Activated T-helper 1 cell treated with anti-CD3 and anti-CD28 coated beads, Interleukin-12 subunit alpha, Interleukin-12 subunit beta, Interleukin-2, Interleukin-4 antibody, amounts not matched to agents 30 ng/mL and 10 ng/mL and 1 ng/mL, durations not matched to agents 14 hours and 24 hours and 36 hours (primary cell): ENCODE measurements at regions not wholly inside any gene's neighbourhood (a gene's known extent, or its start where the extent isn't known, plus 50 kb on each side); places are given as distances from the start of the nearest gene placed in this dataset.
A peak's percentile ranks its signal among the peaks of the same experiment; 100 is the strongest.

ENCODE experiments used
- DNase-seq: peaks from one replicate; pipeline ENCODE4 v3.0.0; 2021; ENCODE audit warnings: low spot score
- H3K27ac Mint-ChIP-seq: one replicate; pipeline ENCODE4 v1.8.0; 2021; ENCODE audit warnings: mild to moderate bottlenecking, mixed read lengths
- H3K27me3 Mint-ChIP-seq: one replicate; pipeline ENCODE4 v1.8.0; 2022; ENCODE audit warnings: mild to moderate bottlenecking, moderate library complexity, mixed read lengths; ENCODE audit not compliant: insufficient read depth
- H3K36me3 Mint-ChIP-seq: one replicate; pipeline ENCODE4 v1.8.0; 2021; ENCODE audit warnings: low read depth, mixed read lengths
- H3K4me1 Mint-ChIP-seq: one replicate; pipeline ENCODE4 v1.8.0; 2021; ENCODE audit warnings: low read depth, mixed read lengths
- H3K4me3 Mint-ChIP-seq: one replicate; pipeline ENCODE4 v1.8.0; 2021; ENCODE audit warnings: mild to moderate bottlenecking, moderate library complexity, mixed read lengths
- H3K9me3 Mint-ChIP-seq: one replicate; pipeline ENCODE4 v1.8.0; 2021; ENCODE audit warnings: mixed read lengths
- intact Hi-C: fragments of 100-400 bp; cut with micrococcal nuclease; formaldehyde crosslinking; loops from one replicate; pipeline ENCODE4 v1.15.1; 2024

- H3K36me3 Mint-ChIP-seq = no peaks in the 10 kb centered on the region
- H3K4me3 Mint-ChIP-seq = no peak overlapping the region
- peaks cover 30% of the 10 kb centered on the region for H3K27me3 Mint-ChIP-seq
- DNase-seq = no peak
- intact Hi-C loops = no loop called here
- no peak overlapping the region for H3K27ac Mint-ChIP-seq
- H3K4me1 Mint-ChIP-seq = no peaks in the 10 kb centered on the region
- H3K9me3 Mint-ChIP-seq = no peaks in the 10 kb centered on the region
Measured at GRCh38 chr6:122524056-122524455, 52.4 kb upstream of the SERINC1 start.

- DNase-seq = peak; percentile 50
- Mint-ChIP-seq H3K27me3 (peaks cover 28% of the 10 kb centered on the region), H3K4me1 (no peaks in the 10 kb centered on the region), H3K27ac (no peak overlapping the region), H3K9me3 (no peaks in the 10 kb centered on the region), H3K36me3 (no peaks in the 10 kb centered on the region), H3K4me3 (no peak overlapping the region)
- intact Hi-C loops = loop anchor here (1.0 kb wide), 3 partner anchors 38 to 149 kb away; no protein-coding TSS in a partner anchor
Measured at GRCh38 chr6:122530440-122531046, 58.9 kb upstream of the SERINC1 start.

GRCh38 chr6:122548281-122548680 lies 61.9 kb upstream of the PKIB start:
- no peaks in the 10 kb centered on the region for H3K9me3 Mint-ChIP-seq
- intact Hi-C loops = no loop called here
- no peak for DNase-seq
- no peak overlapping the region for H3K4me3 Mint-ChIP-seq
- no peaks in the 10 kb centered on the region for H3K4me1 Mint-ChIP-seq
- H3K27ac Mint-ChIP-seq = no peak overlapping the region
- peaks cover 9% of the 10 kb centered on the region for H3K27me3 Mint-ChIP-seq
- H3K36me3 Mint-ChIP-seq = no peaks in the 10 kb centered on the region

GRCh38 chr6:122548820-122549219 lies 61.4 kb upstream of the PKIB start:
- Mint-ChIP-seq H3K9me3 (no peaks in the 10 kb centered on the region), H3K27ac (no peak overlapping the region), H3K4me1 (no peaks in the 10 kb centered on the region), H3K36me3 (no peaks in the 10 kb centered on the region), H3K4me3 (no peak overlapping the region), H3K27me3 (peaks cover 9% of the 10 kb centered on the region)
- intact Hi-C loops = no loop called here
- DNase-seq = no peak

- peaks cover 9% of the 10 kb centered on the region for H3K27me3 Mint-ChIP-seq
- H3K4me1 Mint-ChIP-seq = no peaks in the 10 kb centered on the region
- no peaks in the 10 kb centered on the region for H3K36me3 Mint-ChIP-seq
- no peak overlapping the region for H3K27ac Mint-ChIP-seq
- no peaks in the 10 kb centered on the region for H3K9me3 Mint-ChIP-seq
- DNase-seq = no peak
- intact Hi-C loops = no loop called here
- no peak overlapping the region for H3K4me3 Mint-ChIP-seq
Measured at GRCh38 chr6:122553697-122554096, 56.5 kb upstream of the PKIB start.

- no peaks in the 10 kb centered on the region for H3K9me3 Mint-ChIP-seq
- no peak for DNase-seq
- H3K27me3 Mint-ChIP-seq = peaks cover 7% of the 10 kb centered on the region
- intact Hi-C loops = no loop called here
- H3K36me3 Mint-ChIP-seq = no peaks in the 10 kb centered on the region
- no peak overlapping the region for H3K27ac Mint-ChIP-seq
- no peak overlapping the region for H3K4me3 Mint-ChIP-seq
- no peaks in the 10 kb centered on the region for H3K4me1 Mint-ChIP-seq
Measured at GRCh38 chr6:122555561-122555960, 54.6 kb upstream of the PKIB start.

- Mint-ChIP-seq H3K27ac (no peak overlapping the region), H3K4me3 (no peak overlapping the region), H3K36me3 (no peaks in the 10 kb centered on the region), H3K9me3 (no peaks in the 10 kb centered on the region), H3K27me3 (peaks cover 2% of the 10 kb centered on the region), H3K4me1 (no peaks in the 10 kb centered on the region)
- DNase-seq = no peak
- intact Hi-C loops = no loop called here
Measured at GRCh38 chr6:122558080-122558479, 52.1 kb upstream of the PKIB start.
